Liver (tissue), 3 donors: ENCODE measurements at regions not wholly inside any gene's neighbourhood (a gene's known extent, or its start where the extent isn't known, plus 50 kb on each side); places are given as distances from the start of the nearest gene placed in this dataset.

Experiments
- ATF3 ChIP-seq: IDR thresholded peaks from 2 replicates; pipeline ENCODE4 v1.6.1; 2016; ENCODE audit warnings: antibody characterized with exemption
- CTCF ChIP-seq: fragments of 150-350 bp; IDR thresholded peaks from 2 replicates; pipeline ENCODE4 v1.5.1; 2017; ENCODE audit warnings: improper control_type of control experiment, low read depth, low read length; ENCODE audit not compliant: missing input control
- EGR1 ChIP-seq, 2 donors: IDR thresholded peaks; 2 replicates each; pipeline ENCODE4 v1.6.1; 2016 to 2018; ENCODE audit warnings: antibody characterized with exemption in 2 of 2, low read depth in 2 of 2
- FOXA1 ChIP-seq: IDR thresholded peaks from 2 replicates; pipeline ENCODE4 v1.6.1; 2016; ENCODE audit warnings: antibody characterized with exemption
- GABPA ChIP-seq, 2 donors: IDR thresholded peaks in 1 of 2; conservative IDR thresholded peaks in 1 of 2; 2 replicates each; pipeline ENCODE4 v1.6.1; 2016; ENCODE audit warnings: antibody characterized with exemption in 2 of 2, mild to moderate bottlenecking in 1 of 2, moderate library complexity in 1 of 2
- JUND ChIP-seq, 2 donors: IDR thresholded peaks; 2 replicates each; pipeline ENCODE4 v1.6.1; 2016; ENCODE audit warnings: antibody characterized with exemption in 2 of 2
- RAD21 ChIP-seq, 2 donors: IDR thresholded peaks; 2 replicates each; pipeline ENCODE4 v1.6.1; 2016; ENCODE audit warnings: antibody characterized with exemption in 2 of 2, mild to moderate bottlenecking in 2 of 2
- RXRA ChIP-seq, 2 donors: IDR thresholded peaks; 2 replicates each; pipeline ENCODE4 v1.6.1; 2017 to 2018; ENCODE audit warnings: antibody characterized with exemption in 2 of 2, mild to moderate bottlenecking in 1 of 2
- SP1 ChIP-seq: IDR thresholded peaks from 2 replicates; pipeline ENCODE4 v1.6.1; 2018; ENCODE audit warnings: antibody characterized with exemption, mild to moderate bottlenecking
- TAF1 ChIP-seq: conservative IDR thresholded peaks from 2 replicates; pipeline ENCODE4 v1.6.1; 2016; ENCODE audit warnings: antibody characterized with exemption, mild to moderate bottlenecking
- YY1 ChIP-seq: IDR thresholded peaks from 2 replicates; pipeline ENCODE4 v1.6.1; 2016; ENCODE audit warnings: antibody characterized with exemption, mild to moderate bottlenecking
- TF ChIP-seq, protein P1 (sequence below): IDR thresholded peaks from 2 replicates; pipeline ENCODE4 v1.6.1; 2016; ENCODE audit warnings: antibody characterized with exemption, mild to moderate bottlenecking
- TF ChIP-seq, protein P2 (sequence below): IDR thresholded peaks from 2 replicates; pipeline ENCODE4 v1.6.1; 2016; ENCODE audit warnings: antibody characterized with exemption
- TF ChIP-seq, protein P3 (sequence below): IDR thresholded peaks from 2 replicates; pipeline ENCODE4 v1.6.1; 2016; ENCODE audit warnings: antibody characterized with exemption
- donor health status: healthy.
- donor health status: healthy.

DNA sequence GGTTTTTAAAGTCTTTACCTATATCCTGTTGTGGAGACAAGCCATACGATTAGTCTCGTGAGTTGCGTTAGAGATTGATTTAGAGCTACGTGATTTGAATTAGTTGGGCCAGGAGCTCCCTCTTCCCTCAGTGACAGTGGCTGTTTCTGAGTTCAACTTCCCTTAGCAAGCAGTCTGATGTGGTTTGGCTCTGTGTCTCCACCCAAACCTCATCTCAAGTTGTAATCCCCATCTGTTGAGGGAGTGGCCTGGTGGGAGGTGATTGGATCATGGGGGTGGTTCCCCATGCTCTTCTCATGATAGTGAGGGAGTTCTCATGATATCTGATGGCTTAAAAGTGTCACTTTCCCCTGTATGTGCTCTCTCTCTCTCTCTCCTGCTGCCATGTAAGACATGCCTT lies 192.9 kb upstream of the PTGFR start:
- TF ChIP-seq RXRA (IDR thresholded peaks at IDR 0.05) (no peak), CTCF (no peak), SP1 (no peak), TAF1 (no peak), YY1 (no peak), JUND (IDR thresholded peaks at IDR 0.05) (no peak), EGR1 (IDR thresholded peaks at IDR 0.05; ENCODE audit: low read depth in 2 of 2) (no peak), ATF3 (no peak), RAD21 (IDR thresholded peaks at IDR 0.05) (no peak), GABPA (IDR thresholded peaks at IDR 0.05 in 1 of 2, conservative IDR thresholded peaks at IDR 0.05 in 1 of 2) (no peak), FOXA1 (no peak)
- TF ChIP-seq, protein P1, sequence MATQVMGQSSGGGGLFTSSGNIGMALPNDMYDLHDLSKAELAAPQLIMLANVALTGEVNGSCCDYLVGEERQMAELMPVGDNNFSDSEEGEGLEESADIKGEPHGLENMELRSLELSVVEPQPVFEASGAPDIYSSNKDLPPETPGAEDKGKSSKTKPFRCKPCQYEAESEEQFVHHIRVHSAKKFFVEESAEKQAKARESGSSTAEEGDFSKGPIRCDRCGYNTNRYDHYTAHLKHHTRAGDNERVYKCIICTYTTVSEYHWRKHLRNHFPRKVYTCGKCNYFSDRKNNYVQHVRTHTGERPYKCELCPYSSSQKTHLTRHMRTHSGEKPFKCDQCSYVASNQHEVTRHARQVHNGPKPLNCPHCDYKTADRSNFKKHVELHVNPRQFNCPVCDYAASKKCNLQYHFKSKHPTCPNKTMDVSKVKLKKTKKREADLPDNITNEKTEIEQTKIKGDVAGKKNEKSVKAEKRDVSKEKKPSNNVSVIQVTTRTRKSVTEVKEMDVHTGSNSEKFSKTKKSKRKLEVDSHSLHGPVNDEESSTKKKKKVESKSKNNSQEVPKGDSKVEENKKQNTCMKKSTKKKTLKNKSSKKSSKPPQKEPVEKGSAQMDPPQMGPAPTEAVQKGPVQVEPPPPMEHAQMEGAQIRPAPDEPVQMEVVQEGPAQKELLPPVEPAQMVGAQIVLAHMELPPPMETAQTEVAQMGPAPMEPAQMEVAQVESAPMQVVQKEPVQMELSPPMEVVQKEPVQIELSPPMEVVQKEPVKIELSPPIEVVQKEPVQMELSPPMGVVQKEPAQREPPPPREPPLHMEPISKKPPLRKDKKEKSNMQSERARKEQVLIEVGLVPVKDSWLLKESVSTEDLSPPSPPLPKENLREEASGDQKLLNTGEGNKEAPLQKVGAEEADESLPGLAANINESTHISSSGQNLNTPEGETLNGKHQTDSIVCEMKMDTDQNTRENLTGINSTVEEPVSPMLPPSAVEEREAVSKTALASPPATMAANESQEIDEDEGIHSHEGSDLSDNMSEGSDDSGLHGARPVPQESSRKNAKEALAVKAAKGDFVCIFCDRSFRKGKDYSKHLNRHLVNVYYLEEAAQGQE, result no peak
- TF ChIP-seq, protein P2, sequence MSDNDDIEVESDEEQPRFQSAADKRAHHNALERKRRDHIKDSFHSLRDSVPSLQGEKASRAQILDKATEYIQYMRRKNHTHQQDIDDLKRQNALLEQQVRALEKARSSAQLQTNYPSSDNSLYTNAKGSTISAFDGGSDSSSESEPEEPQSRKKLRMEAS, result no peak
- TF ChIP-seq, protein P3, sequence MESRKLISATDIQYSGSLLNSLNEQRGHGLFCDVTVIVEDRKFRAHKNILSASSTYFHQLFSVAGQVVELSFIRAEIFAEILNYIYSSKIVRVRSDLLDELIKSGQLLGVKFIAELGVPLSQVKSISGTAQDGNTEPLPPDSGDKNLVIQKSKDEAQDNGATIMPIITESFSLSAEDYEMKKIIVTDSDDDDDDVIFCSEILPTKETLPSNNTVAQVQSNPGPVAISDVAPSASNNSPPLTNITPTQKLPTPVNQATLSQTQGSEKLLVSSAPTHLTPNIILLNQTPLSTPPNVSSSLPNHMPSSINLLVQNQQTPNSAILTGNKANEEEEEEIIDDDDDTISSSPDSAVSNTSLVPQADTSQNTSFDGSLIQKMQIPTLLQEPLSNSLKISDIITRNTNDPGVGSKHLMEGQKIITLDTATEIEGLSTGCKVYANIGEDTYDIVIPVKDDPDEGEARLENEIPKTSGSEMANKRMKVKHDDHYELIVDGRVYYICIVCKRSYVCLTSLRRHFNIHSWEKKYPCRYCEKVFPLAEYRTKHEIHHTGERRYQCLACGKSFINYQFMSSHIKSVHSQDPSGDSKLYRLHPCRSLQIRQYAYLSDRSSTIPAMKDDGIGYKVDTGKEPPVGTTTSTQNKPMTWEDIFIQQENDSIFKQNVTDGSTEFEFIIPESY, result no peak
